Activated B cell treated with CpG ODN at 0.5 μM for 24 hours (primary cell): ENCODE measurements at regions not wholly inside any gene's neighbourhood (a gene's known extent, or its start where the extent isn't known, plus 50 kb on each side); places are given as distances from the start of the nearest gene placed in this dataset.

Experiments
- ATAC-seq: fragments of 200-7000 bp; cut with Tn5 transposase; one replicate; pipeline ENCODE4 v1.10.0; 2021; ENCODE audit warnings: low read depth, mild to moderate bottlenecking, moderate library complexity
- CTCF ChIA-PET: fragments of 350-600 bp; sonication (Branson Sonifier 250); formaldehyde crosslinking; loops from one replicate; lab custom pipeline; 2021; ENCODE audit warnings: antibody characterized with exemption; lab: Charles Lee
- POLR2A ChIA-PET: fragments of 350-600 bp; sonication (Branson Sonifier 250); formaldehyde crosslinking; loops from one replicate; lab custom pipeline; 2021; ENCODE audit warnings: antibody characterized with exemption; lab: Charles Lee
- DNase-seq: peaks from one replicate; pipeline ENCODE4 v3.0.0; 2022
- H3K27ac Mint-ChIP-seq: one replicate; pipeline ENCODE4 v1.8.0; 2020; ENCODE audit warnings: mixed read lengths
- H3K27me3 Mint-ChIP-seq: one replicate; pipeline ENCODE4 v1.8.0; 2021; ENCODE audit warnings: mixed read lengths
- H3K36me3 Mint-ChIP-seq: one replicate; pipeline ENCODE4 v1.8.0; 2021; ENCODE audit warnings: low read depth, mixed read lengths
- H3K4me1 Mint-ChIP-seq: one replicate; pipeline ENCODE4 v1.8.0; 2021; ENCODE audit warnings: mixed read lengths
- H3K4me3 Mint-ChIP-seq: one replicate; pipeline ENCODE4 v1.8.0; 2020; ENCODE audit warnings: mild to moderate bottlenecking, mixed read lengths
- H3K9me3 Mint-ChIP-seq: one replicate; pipeline ENCODE4 v1.8.0; 2020; ENCODE audit warnings: mixed read lengths
- CTCF ChIP-seq: fragments of 200-600 bp; IDR thresholded peaks from one replicate; pipeline ENCODE4 v1.8.0; 2022; ENCODE audit warnings: antibody characterized with exemption, mild to moderate bottlenecking
- intact Hi-C: fragments of 100-400 bp; cut with micrococcal nuclease; formaldehyde crosslinking; loops from one replicate; pipeline ENCODE4 v1.15.1; 2024

GRCh38 chr11:129302386-129303101 is 73.1 kb upstream of the BARX2 start:
- H3K27me3 Mint-ChIP-seq = peaks cover 12% of the 10 kb centered on the region
- intact Hi-C loops = no loop called here
- H3K27ac Mint-ChIP-seq = no peak overlapping the region
- ChIA-PET CTCF (no interaction called here), POLR2A (interaction anchor here (0.6 kb wide), 1 partner anchor 93 kb away, joined by 3 read pairs; no protein-coding TSS in a partner anchor)
- TF ChIP-seq CTCF = no peak
- DNase-seq = no peak
- no peaks in the 10 kb centered on the region for H3K4me1 Mint-ChIP-seq
- no peaks in the 10 kb centered on the region for H3K36me3 Mint-ChIP-seq
- no peak overlapping the region for H3K4me3 Mint-ChIP-seq
- no peaks in the 10 kb centered on the region for H3K9me3 Mint-ChIP-seq
- no peak for ATAC-seq

GRCh38 chr11:129300099-129300498 is 75.5 kb upstream of the BARX2 start:
- H3K27ac Mint-ChIP-seq = no peak overlapping the region
- ChIA-PET CTCF (no interaction called here), POLR2A (no interaction called here)
- intact Hi-C loops = no loop called here
- H3K9me3 Mint-ChIP-seq = no peaks in the 10 kb centered on the region
- H3K4me1 Mint-ChIP-seq = no peaks in the 10 kb centered on the region
- DNase-seq (no peak), ATAC-seq (no peak)
- H3K36me3 Mint-ChIP-seq = no peaks in the 10 kb centered on the region
- peaks cover 7% of the 10 kb centered on the region for H3K27me3 Mint-ChIP-seq
- H3K4me3 Mint-ChIP-seq = no peak overlapping the region
- no peak for TF ChIP-seq CTCF

- no peak for TF ChIP-seq CTCF
- Mint-ChIP-seq H3K4me3 (no peak overlapping the region), H3K36me3 (no peaks in the 10 kb centered on the region), H3K27ac (no peak overlapping the region), H3K9me3 (no peaks in the 10 kb centered on the region), H3K4me1 (no peaks in the 10 kb centered on the region), H3K27me3 (peaks cover 7% of the 10 kb centered on the region)
- intact Hi-C loops = no loop called here
- DNase-seq = no peak
- POLR2A ChIA-PET = no interaction called here
- CTCF ChIA-PET = no interaction called here
- no peak for ATAC-seq
Measured at GRCh38 chr11:129298988-129299387, 76.7 kb upstream of the BARX2 start.

GRCh38 chr11:129295746-129296145 is 79.9 kb upstream of the BARX2 start:
- ChIA-PET CTCF (no interaction called here), POLR2A (no interaction called here)
- no peak overlapping the region for H3K4me3 Mint-ChIP-seq
- no peak for TF ChIP-seq CTCF
- peaks cover 5% of the 10 kb centered on the region for H3K27me3 Mint-ChIP-seq
- DNase-seq (no peak), ATAC-seq (no peak)
- intact Hi-C loops = no loop called here
- no peaks in the 10 kb centered on the region for H3K36me3 Mint-ChIP-seq
- H3K9me3 Mint-ChIP-seq = no peaks in the 10 kb centered on the region
- H3K4me1 Mint-ChIP-seq = no peaks in the 10 kb centered on the region
- H3K27ac Mint-ChIP-seq = no peak overlapping the region

GRCh38 chr11:129292771-129293170 is 82.9 kb upstream of the BARX2 start:
- Mint-ChIP-seq H3K27me3 (peaks cover 5% of the 10 kb centered on the region), H3K27ac (no peak overlapping the region), H3K4me1 (no peaks in the 10 kb centered on the region), H3K9me3 (no peaks in the 10 kb centered on the region), H3K4me3 (no peak overlapping the region), H3K36me3 (no peaks in the 10 kb centered on the region)
- ChIA-PET CTCF (no interaction called here), POLR2A (no interaction called here)
- intact Hi-C loops = no loop called here
- ATAC-seq (no peak), DNase-seq (no peak)
- no peak for TF ChIP-seq CTCF
